Umbilical cord (tissue), 1 donor: ENCODE measurements at regions not wholly inside any gene's neighbourhood (a gene's known extent, or its start where the extent isn't known, plus 50 kb on each side); places are given as distances from the start of the nearest gene placed in this dataset.
A peak's percentile ranks its signal among the peaks of the same experiment; 100 is the strongest.

ENCODE experiments used
- DNase-seq: peaks from one replicate; pipeline ENCODE4 v3.0.0-alpha.2; 2015; ENCODE audit warnings: low spot score

DNA sequence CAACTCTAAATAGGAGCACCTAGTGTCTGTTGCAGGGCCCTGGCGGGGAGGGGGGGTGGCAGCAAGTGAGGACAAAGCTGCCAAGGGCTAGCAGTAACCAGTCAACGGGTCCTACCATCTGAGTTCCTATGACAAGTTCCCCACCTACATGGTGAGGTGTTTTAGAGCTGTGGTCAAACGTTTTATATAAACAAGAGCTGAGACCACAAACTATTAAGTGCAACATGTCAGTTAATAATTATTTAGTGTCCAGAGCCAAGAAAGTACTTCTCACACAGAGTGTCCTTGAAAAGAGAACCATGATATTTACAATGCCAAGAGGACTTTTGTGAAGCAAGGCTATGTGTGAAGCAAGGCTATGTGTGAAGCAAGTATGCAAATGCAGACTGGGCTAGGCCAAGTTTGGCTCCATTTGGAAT is 434.7 kb downstream of the TNS3 start:
- no peak for DNase-seq

GRCh38 chr7:47145982-47146381 is 435.9 kb downstream of the TNS3 start:
- DNase-seq: no peak

DNA sequence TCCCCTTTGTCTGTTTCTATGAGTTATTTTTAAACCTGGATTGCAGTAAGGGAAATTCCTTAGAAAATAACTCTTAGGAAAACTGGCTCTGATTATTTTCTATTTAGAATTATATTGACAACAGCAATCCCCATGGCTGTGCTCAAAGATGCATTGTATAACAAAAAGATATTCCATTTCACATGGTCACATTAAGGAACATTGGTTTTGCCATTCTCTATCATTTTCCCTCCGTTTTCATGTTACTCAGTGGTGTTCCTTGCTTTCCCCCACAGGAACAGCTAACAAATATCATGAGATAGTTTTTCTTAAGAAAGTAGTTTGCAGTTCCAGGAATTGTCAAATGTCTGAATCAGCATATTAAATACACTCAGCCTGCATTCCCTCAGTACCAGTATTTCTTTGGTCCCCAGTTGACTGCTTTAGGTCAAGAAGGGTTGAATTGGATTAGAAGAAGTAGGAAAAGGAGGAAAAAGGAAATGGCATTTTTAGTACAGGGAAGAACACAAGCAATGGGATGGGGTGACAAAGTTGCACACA is 436.7 kb downstream of the TNS3 start:
- DNase-seq: peak; percentile 20

DNA sequence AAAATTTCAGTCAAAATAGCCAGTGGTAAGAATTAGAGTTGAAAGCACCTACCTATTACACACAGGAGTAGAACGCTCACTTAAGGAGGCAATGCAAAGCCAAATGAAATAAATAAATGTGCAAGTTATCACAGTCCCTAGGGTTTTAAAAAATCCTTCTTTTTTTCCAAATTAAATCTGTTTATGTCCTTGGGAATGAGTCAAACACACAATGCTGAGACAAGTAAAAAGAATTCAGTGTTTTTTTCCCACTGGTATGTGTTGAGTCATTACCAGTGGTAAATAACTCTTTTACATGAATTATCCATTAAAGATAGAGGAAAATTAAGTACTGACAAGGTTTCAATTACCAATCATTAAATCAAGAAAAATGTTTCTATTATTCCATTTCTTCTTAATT is 438.6 kb downstream of the TNS3 start:
- DNase-seq: no peak

DNA sequence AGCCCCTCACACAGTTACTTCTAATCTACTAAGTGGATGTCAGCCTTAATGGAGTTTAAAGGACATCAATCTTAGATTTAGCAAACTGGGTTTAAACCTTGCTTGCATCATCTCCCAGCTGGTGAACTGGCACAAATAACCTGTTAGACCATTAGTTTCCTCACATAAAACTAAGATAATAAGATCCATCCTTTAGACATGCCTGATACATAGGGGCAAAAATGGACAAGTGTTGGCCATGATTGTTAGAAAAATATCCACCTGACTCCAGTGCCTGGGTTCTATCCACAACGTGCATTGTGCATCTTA is 439.1 kb downstream of the TNS3 start:
- no peak for DNase-seq

DNA sequence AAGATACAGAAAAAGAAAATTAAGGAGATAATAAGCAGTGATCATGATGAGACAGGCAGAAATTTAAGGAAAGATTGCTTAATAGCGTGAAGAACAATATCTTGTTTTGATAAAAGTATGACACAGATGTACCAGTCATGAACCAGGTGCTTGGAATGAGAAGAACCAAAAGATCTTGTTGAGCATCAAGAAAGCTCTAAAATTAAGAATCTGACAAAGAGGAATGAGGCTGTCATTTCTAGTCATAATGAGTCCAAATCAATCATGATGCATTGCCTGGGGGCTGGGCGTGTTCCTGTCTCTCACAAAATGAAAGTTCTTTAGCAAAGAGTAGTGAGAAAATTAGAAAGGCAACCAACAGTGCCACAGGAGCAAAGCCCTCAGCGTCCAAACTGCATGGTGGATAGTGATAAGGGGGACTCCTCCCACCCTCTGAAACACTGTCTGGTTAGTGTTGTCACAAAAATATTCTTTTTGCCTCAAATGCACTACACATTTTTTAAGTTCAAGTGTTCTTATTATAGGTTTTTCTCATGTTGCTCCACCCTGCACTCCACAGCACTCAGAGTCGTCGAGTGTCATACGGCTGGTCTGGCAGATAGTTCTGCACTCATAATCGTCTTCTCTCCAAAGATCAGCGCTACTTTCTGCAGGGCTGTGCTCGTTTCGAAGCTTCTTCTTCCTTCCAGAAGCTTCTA is 439.6 kb downstream of the TNS3 start:
- no peak for DNase-seq

- DNase-seq: no peak
Observed at GRCh38 chr7:47132471-47132870, 449.4 kb downstream of the TNS3 start.

DNA sequence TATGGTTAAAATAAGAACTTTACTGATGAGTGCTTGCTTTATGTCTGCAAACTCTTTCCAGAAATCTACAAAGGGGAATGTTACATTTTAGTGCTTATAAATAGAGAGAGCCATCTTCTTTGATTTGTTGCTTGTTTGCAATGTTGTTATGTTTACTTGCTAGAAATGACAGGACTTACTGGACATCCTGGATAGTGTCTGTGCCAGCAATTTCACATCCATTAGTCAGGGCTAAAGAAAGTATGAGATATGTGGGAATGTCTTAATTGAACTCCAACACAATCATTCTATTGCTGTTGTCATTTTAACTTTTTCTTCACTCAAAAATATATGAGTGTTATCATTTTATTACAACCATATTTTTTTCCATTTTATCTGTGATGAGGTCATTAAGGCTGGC is 453.2 kb downstream of the TNS3 start:
- no peak for DNase-seq

DNA sequence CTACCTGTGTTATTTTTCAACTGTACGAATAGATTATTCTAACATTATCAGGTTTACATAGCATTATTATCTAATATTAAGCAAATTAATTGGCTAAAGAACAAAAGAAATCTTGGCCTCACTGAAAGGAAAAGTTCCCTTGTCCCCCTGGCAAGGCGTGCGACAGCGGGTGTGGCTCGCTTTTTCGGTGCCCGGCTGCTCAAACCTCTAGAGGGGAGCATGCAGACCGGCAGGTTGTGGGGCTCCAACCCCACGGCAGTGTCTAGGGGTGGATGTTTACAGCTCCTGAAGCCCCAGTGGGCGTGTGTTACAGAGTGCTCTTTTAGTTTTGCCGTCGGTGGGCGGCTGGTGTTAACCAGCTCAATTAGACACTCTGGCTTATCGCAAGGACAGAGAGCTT is 456.4 kb downstream of the TNS3 start:
- no peak for DNase-seq

- DNase-seq: peak; percentile 78
Observed at GRCh38 chr7:47119261-47119865, 462.5 kb downstream of the TNS3 start.

GRCh38 chr7:47104206-47104549 is 477.7 kb downstream of the TNS3 start:
- DNase-seq: no peak

GRCh38 chr7:47103498-47104205 is 478.3 kb downstream of the TNS3 start:
- DNase-seq: no peak

GRCh38 chr7:47102331-47102841 is 479.5 kb downstream of the TNS3 start:
- no peak for DNase-seq

- DNase-seq: no peak
Observed at GRCh38 chr7:47100817-47101435, 481.0 kb downstream of the TNS3 start.

- DNase-seq: no peak
Observed at GRCh38 chr7:47100148-47100816, 481.6 kb downstream of the TNS3 start.

- DNase-seq: no peak
Observed at GRCh38 chr7:47097431-47097830, 484.5 kb downstream of the TNS3 start.

GRCh38 chr7:47095946-47096345 is 486.0 kb downstream of the TNS3 start:
- DNase-seq: peak; percentile 79

DNA sequence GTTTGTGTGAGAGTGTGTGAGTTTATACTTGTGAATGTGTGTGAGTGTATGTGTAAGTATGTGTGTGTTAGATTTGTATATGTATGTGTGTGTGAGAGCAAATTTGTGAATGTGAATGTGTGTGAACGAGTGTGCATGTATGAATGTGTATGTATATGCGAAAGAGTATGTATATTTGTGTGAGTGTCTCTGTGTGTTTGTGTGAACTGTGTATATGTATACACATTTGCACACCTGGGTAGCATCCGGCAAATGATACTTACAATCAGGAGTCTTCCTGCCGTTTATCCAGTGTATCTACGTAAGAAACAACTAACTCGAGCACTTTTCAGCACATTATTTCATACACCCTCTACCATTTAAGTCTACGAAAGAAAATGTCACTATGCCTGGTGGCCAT is 487.4 kb downstream of the TNS3 start:
- no peak for DNase-seq

GRCh38 chr7:47093320-47094234 is 488.3 kb downstream of the TNS3 start:
- no peak for DNase-seq

- DNase-seq: no peak
Observed at GRCh38 chr7:47092336-47092735, 489.6 kb downstream of the TNS3 start.

- no peak for DNase-seq
Observed at GRCh38 chr7:47091141-47091540, 490.8 kb downstream of the TNS3 start.
